ENCODE measurements at regions not wholly inside any gene's neighbourhood (a gene's known extent, or its start where the extent isn't known, plus 50 kb on each side); places are given as distances from the start of the nearest gene placed in this dataset.

- H3K27me3 ChIP-seq (ENCODE audit: insufficient read depth, low read length) = no peaks in the 10 kb centered on the region
- H2BK5ac ChIP-seq (ENCODE audit: low read depth, low read length, poor library complexity) = no peak overlapping the region
- H4K12ac ChIP-seq (ENCODE audit: low read depth, low read length) = no peak overlapping the region
- H3K27ac ChIP-seq (ENCODE audit: low read depth, low read length) = no peak overlapping the region
- H3K18ac ChIP-seq (ENCODE audit: low read length) = no peak overlapping the region
- no peak overlapping the region for H2BK120ac ChIP-seq (ENCODE audit: insufficient read depth, low read length, poor library complexity)
- no peak overlapping the region for H4K91ac ChIP-seq (ENCODE audit: low read depth, low read length)
- H3K14ac ChIP-seq (ENCODE audit: low read length) = no peak overlapping the region
- no peaks in the 10 kb centered on the region for H3K9me3 ChIP-seq (ENCODE audit: insufficient read depth, low read depth, low read length)
- H4K8ac ChIP-seq (ENCODE audit: low read depth, low read length) = no peak overlapping the region
- no peaks in the 10 kb centered on the region for H3K79me2 ChIP-seq (ENCODE audit: control insufficient read depth, insufficient read depth, low read length, poor library complexity)
- no peak overlapping the region for H3K4ac ChIP-seq (ENCODE audit: low read depth, low read length)
- no peaks in the 10 kb centered on the region for H3K79me1 ChIP-seq (ENCODE audit: low read length)
- H3K23ac ChIP-seq (ENCODE audit: low read length) = no peak overlapping the region
- no CpG with 5 or more reads among the region's 3 CpGs for WGBS (ENCODE audit: extremely low coverage, insufficient coverage, insufficient read length)
- no peaks in the 10 kb centered on the region for H3K4me1 ChIP-seq (ENCODE audit: control insufficient read depth in 1 of 2, insufficient read depth in 2 of 2, low read length in 2 of 2)
- no peak for DNase-seq
- H3K36me3 ChIP-seq (ENCODE audit: control insufficient read depth in 1 of 2, insufficient read depth in 2 of 2, low read length in 2 of 2) = no peaks in the 10 kb centered on the region
- H2AFZ ChIP-seq (ENCODE audit: insufficient read depth, low read length, poor library complexity) = no peak overlapping the region
- H3K9ac ChIP-seq (ENCODE audit: low read length) = no peak overlapping the region
- no peak overlapping the region for H3K4me3 ChIP-seq (ENCODE audit: low read depth, low read length)
- no peak overlapping the region for H3K4me2 ChIP-seq (ENCODE audit: low read length)
- H2AK5ac ChIP-seq (ENCODE audit: low read length) = no peak overlapping the region
- H2BK12ac ChIP-seq (ENCODE audit: low read length) = no peak overlapping the region
Observed at GRCh38 chr14:85325134-85326017, 204.6 kb upstream of the FLRT2 start.

- H3K9ac ChIP-seq (ENCODE audit: low read length) = no peak overlapping the region
- H3K23ac ChIP-seq (ENCODE audit: low read length) = no peak overlapping the region
- H3K14ac ChIP-seq (ENCODE audit: low read length) = no peak overlapping the region
- no peak overlapping the region for H4K8ac ChIP-seq (ENCODE audit: low read depth, low read length)
- no peak overlapping the region for H3K4ac ChIP-seq (ENCODE audit: low read depth, low read length)
- no peaks in the 10 kb centered on the region for H3K9me3 ChIP-seq (ENCODE audit: insufficient read depth, low read depth, low read length)
- no peak overlapping the region for H2AFZ ChIP-seq (ENCODE audit: insufficient read depth, low read length, poor library complexity)
- no peaks in the 10 kb centered on the region for H3K27me3 ChIP-seq (ENCODE audit: insufficient read depth, low read length)
- H4K12ac ChIP-seq (ENCODE audit: low read depth, low read length) = no peak overlapping the region
- no peak overlapping the region for H4K91ac ChIP-seq (ENCODE audit: low read depth, low read length)
- no peak overlapping the region for H2BK5ac ChIP-seq (ENCODE audit: low read depth, low read length, poor library complexity)
- DNase-seq = no peak
- no peaks in the 10 kb centered on the region for H3K79me2 ChIP-seq (ENCODE audit: control insufficient read depth, insufficient read depth, low read length, poor library complexity)
- H2AK5ac ChIP-seq (ENCODE audit: low read length) = no peak overlapping the region
- no peaks in the 10 kb centered on the region for H3K4me1 ChIP-seq (ENCODE audit: control insufficient read depth in 1 of 2, insufficient read depth in 2 of 2, low read length in 2 of 2)
- H2BK120ac ChIP-seq (ENCODE audit: insufficient read depth, low read length, poor library complexity) = no peak overlapping the region
- no peaks in the 10 kb centered on the region for H3K36me3 ChIP-seq (ENCODE audit: control insufficient read depth in 1 of 2, insufficient read depth in 2 of 2, low read length in 2 of 2)
- H3K18ac ChIP-seq (ENCODE audit: low read length) = no peak overlapping the region
- H3K4me3 ChIP-seq (ENCODE audit: low read depth, low read length) = no peak overlapping the region
- H2BK12ac ChIP-seq (ENCODE audit: low read length) = no peak overlapping the region
- no peak overlapping the region for H3K27ac ChIP-seq (ENCODE audit: low read depth, low read length)
- no peak overlapping the region for H3K4me2 ChIP-seq (ENCODE audit: low read length)
- WGBS (ENCODE audit: extremely low coverage, insufficient coverage, insufficient read length) = no CpG with 5 or more reads among the region's 1 CpG
- no peaks in the 10 kb centered on the region for H3K79me1 ChIP-seq (ENCODE audit: low read length)
Observed at GRCh38 chr14:85332401-85332800, 197.5 kb upstream of the FLRT2 start.

- Histone ChIP-seq H3K4me2 (ENCODE audit: low read length) (no peak overlapping the region), H3K18ac (ENCODE audit: low read length) (no peak overlapping the region), H2BK120ac (ENCODE audit: insufficient read depth, low read length, poor library complexity) (no peak overlapping the region), H3K27me3 (ENCODE audit: insufficient read depth, low read length) (no peaks in the 10 kb centered on the region), H3K4me3 (ENCODE audit: low read depth, low read length) (no peak overlapping the region), H3K14ac (ENCODE audit: low read length) (no peak overlapping the region), H2AK5ac (ENCODE audit: low read length) (no peak overlapping the region), H3K27ac (ENCODE audit: low read depth, low read length) (no peak overlapping the region), H4K12ac (ENCODE audit: low read depth, low read length) (no peak overlapping the region), H3K79me1 (ENCODE audit: low read length) (no peaks in the 10 kb centered on the region), H3K4me1 (ENCODE audit: control insufficient read depth in 1 of 2, insufficient read depth in 2 of 2, low read length in 2 of 2) (no peaks in the 10 kb centered on the region), H2AFZ (ENCODE audit: insufficient read depth, low read length, poor library complexity) (no peak overlapping the region), H4K8ac (ENCODE audit: low read depth, low read length) (no peak overlapping the region), H3K4ac (ENCODE audit: low read depth, low read length) (no peak overlapping the region), H4K91ac (ENCODE audit: low read depth, low read length) (no peak overlapping the region), H2BK5ac (ENCODE audit: low read depth, low read length, poor library complexity) (no peak overlapping the region), H3K36me3 (ENCODE audit: control insufficient read depth in 1 of 2, insufficient read depth in 2 of 2, low read length in 2 of 2) (no peaks in the 10 kb centered on the region), H3K9ac (ENCODE audit: low read length) (no peak overlapping the region), H3K23ac (ENCODE audit: low read length) (no peak overlapping the region), H3K79me2 (ENCODE audit: control insufficient read depth, insufficient read depth, low read length, poor library complexity) (no peaks in the 10 kb centered on the region), H2BK12ac (ENCODE audit: low read length) (no peak overlapping the region), H3K9me3 (ENCODE audit: insufficient read depth, low read depth, low read length) (no peaks in the 10 kb centered on the region)
- no peak for DNase-seq
- no CpG with 5 or more reads among the region's 3 CpGs for WGBS (ENCODE audit: extremely low coverage, insufficient coverage, insufficient read length)
Observed at GRCh38 chr14:85333313-85333712, 196.6 kb upstream of the FLRT2 start.

DNA sequence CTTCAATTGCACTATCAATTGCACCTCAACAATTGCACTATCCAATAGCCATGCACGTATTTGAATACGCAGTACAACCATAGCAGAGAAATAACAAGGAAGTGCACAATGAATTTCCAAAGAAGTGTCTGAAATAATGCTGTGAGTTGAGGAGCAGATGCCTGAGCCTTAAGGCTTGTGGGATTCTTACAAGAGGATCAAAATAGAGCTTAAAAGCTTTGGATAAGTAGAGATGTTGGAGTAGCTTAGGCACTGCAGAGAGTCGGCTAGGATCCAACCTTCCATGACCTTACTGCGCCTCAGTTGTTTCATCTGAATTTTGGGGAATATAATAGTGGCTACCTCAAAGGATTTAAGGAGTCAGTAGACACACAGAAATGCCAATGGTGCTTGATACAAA, 196.1 kb upstream of the FLRT2 start:
- H3K4me1 ChIP-seq (ENCODE audit: control insufficient read depth in 1 of 2, insufficient read depth in 2 of 2, low read length in 2 of 2) = no peaks in the 10 kb centered on the region
- no peak overlapping the region for H2AK5ac ChIP-seq (ENCODE audit: low read length)
- no peak overlapping the region for H4K12ac ChIP-seq (ENCODE audit: low read depth, low read length)

More for the DNA sequence above, 196.1 kb upstream of the FLRT2 start:
- Histone ChIP-seq H2AFZ (ENCODE audit: insufficient read depth, low read length, poor library complexity) (no peak overlapping the region), H3K23ac (ENCODE audit: low read length) (no peak overlapping the region), H3K79me1 (ENCODE audit: low read length) (no peaks in the 10 kb centered on the region), H2BK5ac (ENCODE audit: low read depth, low read length, poor library complexity) (no peak overlapping the region), H3K27me3 (ENCODE audit: insufficient read depth, low read length) (no peaks in the 10 kb centered on the region), H3K4ac (ENCODE audit: low read depth, low read length) (no peak overlapping the region), H3K36me3 (ENCODE audit: control insufficient read depth in 1 of 2, insufficient read depth in 2 of 2, low read length in 2 of 2) (no peaks in the 10 kb centered on the region), H2BK12ac (ENCODE audit: low read length) (no peak overlapping the region), H3K79me2 (ENCODE audit: control insufficient read depth, insufficient read depth, low read length, poor library complexity) (no peaks in the 10 kb centered on the region), H3K9me3 (ENCODE audit: insufficient read depth, low read depth, low read length) (no peaks in the 10 kb centered on the region), H3K4me3 (ENCODE audit: low read depth, low read length) (no peak overlapping the region), H2BK120ac (ENCODE audit: insufficient read depth, low read length, poor library complexity) (no peak overlapping the region), H3K4me2 (ENCODE audit: low read length) (no peak overlapping the region), H3K18ac (ENCODE audit: low read length) (no peak overlapping the region), H3K14ac (ENCODE audit: low read length) (no peak overlapping the region), H4K8ac (ENCODE audit: low read depth, low read length) (no peak overlapping the region), H3K27ac (ENCODE audit: low read depth, low read length) (no peak overlapping the region), H3K9ac (ENCODE audit: low read length) (no peak overlapping the region), H4K91ac (ENCODE audit: low read depth, low read length) (no peak overlapping the region)
- WGBS (ENCODE audit: extremely low coverage, insufficient coverage, insufficient read length) = no CpG with 5 or more reads among the region's 4 CpGs
- no peak for DNase-seq
